ENCODE measurements at regions not wholly inside any gene's neighbourhood (a gene's known extent, or its start where the extent isn't known, plus 50 kb on each side); places are given as distances from the start of the nearest gene placed in this dataset.

GRCh38 chr2:19846567-19846966 lies 55.2 kb downstream of the TTC32 start:
- DNase-seq, result no peak

- DNase-seq, result peak; percentile 71
These were observed 55.8 kb downstream of the TTC32 start for GRCh38 chr2:19846030-19846429.

GRCh38 chr2:19845323-19845920 lies 56.4 kb downstream of the TTC32 start:
- DNase-seq, result no peak

- no peak for DNase-seq
These were observed 57.0 kb downstream of the TTC32 start for GRCh38 chr2:19844750-19845149.

GRCh38 chr2:19843992-19844515 lies 57.7 kb downstream of the TTC32 start:
- DNase-seq, result no peak

- DNase-seq, result no peak
These were observed 59.7 kb downstream of the TTC32 start for GRCh38 chr2:19841918-19842693.

- no peak for DNase-seq
These were observed 62.3 kb downstream of the TTC32 start for GRCh38 chr2:19839438-19839837.

GRCh38 chr2:19838616-19839015 lies 63.2 kb downstream of the TTC32 start:
- no peak for DNase-seq

GRCh38 chr2:19837235-19837766 lies 64.5 kb downstream of the TTC32 start:
- DNase-seq, result peak; percentile 49

- no peak for DNase-seq
These were observed 66.0 kb downstream of the TTC32 start for GRCh38 chr2:19835781-19836281.

GRCh38 chr2:19833978-19834377 lies 67.8 kb downstream of the TTC32 start:
- DNase-seq, result no peak

GRCh38 chr2:19829672-19830071 lies 72.1 kb downstream of the TTC32 start:
- no peak for DNase-seq

- DNase-seq, result no peak
These were observed 74.9 kb downstream of the TTC32 start for GRCh38 chr2:19826874-19827273.

- DNase-seq, result no peak
These were observed 78.3 kb downstream of the TTC32 start for GRCh38 chr2:19823507-19823906.

GRCh38 chr2:19819097-19820065 lies 82.4 kb downstream of the TTC32 start:
- no peak for DNase-seq

GRCh38 chr2:19818543-19818942 lies 83.2 kb downstream of the TTC32 start:
- DNase-seq, result no peak

- DNase-seq, result no peak
These were observed 83.7 kb downstream of the TTC32 start for GRCh38 chr2:19818039-19818438.

GRCh38 chr2:19815746-19816145 lies 86.0 kb downstream of the TTC32 start:
- no peak for DNase-seq

GRCh38 chr2:19812166-19812565 lies 89.6 kb downstream of the TTC32 start:
- DNase-seq, result no peak

GRCh38 chr2:19811186-19811585 lies 90.6 kb downstream of the TTC32 start:
- DNase-seq, result no peak

- no peak for DNase-seq
These were observed 91.1 kb downstream of the TTC32 start for GRCh38 chr2:19810637-19811036.

- no peak for DNase-seq
These were observed 91.6 kb downstream of the TTC32 start for GRCh38 chr2:19810148-19810547.

GRCh38 chr2:19809206-19809605 lies 92.6 kb downstream of the TTC32 start:
- DNase-seq, result no peak

Measured in NCI-H2171 treated with DMSO at 0.1 percent for 48 hours (cell line).